Testis (tissue), 2 donors: ENCODE measurements at regions not wholly inside any gene's neighbourhood (a gene's known extent, or its start where the extent isn't known, plus 50 kb on each side); places are given as distances from the start of the nearest gene placed in this dataset.

Source experiments
- DNase-seq: peaks from one replicate; pipeline ENCODE4 v3.0.0-alpha.2; 2019
- H3K27ac ChIP-seq, 2 donors: fragments of 200-600 bp; sonication (generic); one replicate each; pipeline ENCODE4 v1.5.1; 2019
- H3K27me3 ChIP-seq: fragments of 200-600 bp; sonication (generic); one replicate; pipeline ENCODE4 v1.5.1; 2019
- H3K36me3 ChIP-seq: fragments of 200-600 bp; sonication (generic); one replicate; pipeline ENCODE4 v1.5.1; 2017; ENCODE audit warnings: low read depth; ENCODE audit errors: missing control alignments
- H3K4me1 ChIP-seq: fragments of 200-600 bp; sonication (generic); one replicate; pipeline ENCODE4 v1.5.1; 2019
- H3K4me3 ChIP-seq, 2 donors: fragments of 200-600 bp; sonication (generic); one replicate each; pipeline ENCODE4 v1.5.1; 2017 to 2019
- H3K9me3 ChIP-seq: fragments of 200-600 bp; sonication (generic); one replicate; pipeline ENCODE4 v1.5.1; 2017
- CTCF ChIP-seq, 3 experiments: fragments of 450-650 bp in 2 of 3; fragments of 200-600 bp in 1 of 3; sonication (generic) in 1 of 3; IDR thresholded peaks; one replicate each; pipeline ENCODE4 v1.5.1; 2016 to 2019; ENCODE audit warnings: antibody characterized with exemption in 3 of 3, mild to moderate bottlenecking in 2 of 3, moderate library complexity in 1 of 3
- POLR2A ChIP-seq: fragments of 450-650 bp; IDR thresholded peaks from one replicate; pipeline ENCODE4 v1.6.1; 2017; ENCODE audit warnings: antibody characterized with exemption, mild to moderate bottlenecking, moderate library complexity
- WGBS, 2 donors: methylation state at CpG; one replicate each; pipeline ENCODE4 v1.1.5; 2018; 5-methylcytosine and 5-hydroxymethylcytosine counted together
- intact Hi-C: fragments of 100-400 bp; cut with DNase I; formaldehyde crosslinking; loops from one replicate; pipeline ENCODE4 v1.15.1; 2023; ENCODE audit warnings: low total_unique reads

- 76 to 79% methylated on average over 5 of the region's 5 CpGs for WGBS, 2 donors
- no peaks in the 10 kb centered on the region for H3K36me3 ChIP-seq
- H3K27me3 ChIP-seq: no peaks in the 10 kb centered on the region
- no peak for DNase-seq
- no peak for TF ChIP-seq POLR2A
- TF ChIP-seq CTCF (IDR thresholded peaks at IDR 0.05): no peak
- H3K9me3 ChIP-seq: no peaks in the 10 kb centered on the region
- H3K27ac ChIP-seq: no peak overlapping the region
- no peak overlapping the region for H3K4me3 ChIP-seq
- intact Hi-C loops: no loop called here
- H3K4me1 ChIP-seq: no peaks in the 10 kb centered on the region
Measured at GRCh38 chr11:96658436-96658835, 268.6 kb downstream of the JRKL start.

DNA sequence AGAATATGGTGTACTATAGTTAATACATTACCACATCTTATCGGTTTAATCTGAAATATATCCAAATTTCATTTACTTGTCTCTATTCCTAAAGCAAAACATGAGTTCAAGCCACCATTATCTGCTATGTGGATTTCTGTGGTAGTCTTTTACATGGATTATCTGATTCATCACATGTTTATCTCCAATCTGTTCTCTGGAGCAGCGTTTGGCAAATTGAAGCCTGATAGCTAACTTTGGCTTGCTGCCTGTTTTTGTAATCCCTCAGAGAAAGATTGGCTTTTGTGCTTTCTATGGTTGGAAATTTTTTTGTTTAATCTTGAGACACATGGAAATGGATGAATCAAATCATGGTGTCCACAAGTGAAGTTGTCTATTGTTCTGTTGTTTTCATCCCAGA lies 274.3 kb downstream of the JRKL start:
- TF ChIP-seq POLR2A: no peak
- TF ChIP-seq CTCF (IDR thresholded peaks at IDR 0.05): no peak
- intact Hi-C loops: no loop called here
- Histone ChIP-seq H3K27ac (no peak overlapping the region), H3K36me3 (no peaks in the 10 kb centered on the region), H3K9me3 (no peaks in the 10 kb centered on the region), H3K4me1 (no peaks in the 10 kb centered on the region), H3K4me3 (no peak overlapping the region), H3K27me3 (no peaks in the 10 kb centered on the region)
- WGBS, 2 donors: 84 to 85% methylated on average over 2 of the region's 2 CpGs
- DNase-seq: no peak

- no peaks in the 10 kb centered on the region for H3K36me3 ChIP-seq
- no peaks in the 10 kb centered on the region for H3K27me3 ChIP-seq
- intact Hi-C loops: no loop called here
- no peaks in the 10 kb centered on the region for H3K4me1 ChIP-seq
- H3K9me3 ChIP-seq: no peaks in the 10 kb centered on the region
- DNase-seq: no peak
- H3K4me3 ChIP-seq: no peak overlapping the region
- no peak for TF ChIP-seq CTCF (IDR thresholded peaks at IDR 0.05)
- TF ChIP-seq POLR2A: no peak
- 67 to 76% methylated on average over 5 of the region's 5 CpGs for WGBS, 2 donors
- H3K27ac ChIP-seq: no peak overlapping the region
Measured at GRCh38 chr11:96680211-96681018, 290.6 kb downstream of the JRKL start.

- Histone ChIP-seq H3K27me3 (no peaks in the 10 kb centered on the region), H3K4me1 (no peaks in the 10 kb centered on the region), H3K27ac (no peak overlapping the region), H3K9me3 (no peaks in the 10 kb centered on the region), H3K4me3 (no peak overlapping the region), H3K36me3 (no peaks in the 10 kb centered on the region)
- WGBS, 2 donors: 72 to 74% methylated on average over 5 of the region's 5 CpGs
- DNase-seq: no peak
- intact Hi-C loops: no loop called here
- no peak for TF ChIP-seq POLR2A
- no peak for TF ChIP-seq CTCF (IDR thresholded peaks at IDR 0.05)
Measured at GRCh38 chr11:96681019-96681716, 291.4 kb downstream of the JRKL start.
